GM19099 (cell line): ENCODE measurements at regions not wholly inside any gene's neighbourhood (a gene's known extent, or its start where the extent isn't known, plus 50 kb on each side); places are given as distances from the start of the nearest gene placed in this dataset.

Experiments
- POLR2A ChIP-seq: IDR thresholded peaks from 3 replicates; pipeline ENCODE4 v1.6.1; 2011; ENCODE audit warnings: low read depth; ENCODE audit not compliant: insufficient read length; ENCODE audit errors: extremely low read depth

- no peak for TF ChIP-seq POLR2A
Measured at GRCh38 chr9:110125207-110125751, 82.7 kb downstream of the C9orf152 start.

GRCh38 chr9:110125763-110126351 lies 82.1 kb downstream of the C9orf152 start:
- no peak for TF ChIP-seq POLR2A

- TF ChIP-seq POLR2A: no peak
Measured at GRCh38 chr9:110126499-110126941, 81.4 kb downstream of the C9orf152 start.

- no peak for TF ChIP-seq POLR2A
Measured at GRCh38 chr9:110126986-110127864, 80.7 kb downstream of the C9orf152 start.

GRCh38 chr9:110128664-110129329 lies 79.2 kb downstream of the C9orf152 start:
- no peak for TF ChIP-seq POLR2A

GRCh38 chr9:110129425-110129824 lies 78.5 kb downstream of the C9orf152 start:
- TF ChIP-seq POLR2A: no peak

- TF ChIP-seq POLR2A: no peak
Measured at GRCh38 chr9:110130211-110130610, 77.7 kb downstream of the C9orf152 start.

GRCh38 chr9:110130791-110131416 lies 77.1 kb downstream of the C9orf152 start:
- TF ChIP-seq POLR2A: no peak

GRCh38 chr9:110131499-110131898 lies 76.5 kb downstream of the C9orf152 start:
- no peak for TF ChIP-seq POLR2A

- no peak for TF ChIP-seq POLR2A
Measured at GRCh38 chr9:110133059-110133458, 74.9 kb downstream of the C9orf152 start.

- TF ChIP-seq POLR2A: no peak
Measured at GRCh38 chr9:110133608-110134210, 74.2 kb downstream of the C9orf152 start.

- no peak for TF ChIP-seq POLR2A
Measured at GRCh38 chr9:110135846-110136245, 72.1 kb downstream of the C9orf152 start.

- no peak for TF ChIP-seq POLR2A
Measured at GRCh38 chr9:110136802-110137201, 71.2 kb downstream of the C9orf152 start.

- TF ChIP-seq POLR2A: no peak
Measured at GRCh38 chr9:110140276-110140675, 67.7 kb downstream of the C9orf152 start.
